CD4-positive, alpha-beta T cell treated with Interleukin-17A for 4 hours (primary cell): ENCODE measurements at regions not wholly inside any gene's neighbourhood (a gene's known extent, or its start where the extent isn't known, plus 50 kb on each side); places are given as distances from the start of the nearest gene placed in this dataset.

ENCODE experiments used
- DNase-seq: peaks from one replicate; pipeline ENCODE4 v3.0.0-alpha.2; 2020; ENCODE audit warnings: mixed read lengths

- DNase-seq, result no peak
Measured at GRCh38 chr1:9179463-9180110, 50.7 kb upstream of the GPR157 start.

- no peak for DNase-seq
Measured at GRCh38 chr1:9180111-9180819, 51.4 kb upstream of the GPR157 start.

GRCh38 chr1:9181176-9181906 is 52.4 kb upstream of the GPR157 start:
- DNase-seq, result peak; percentile 80

- peak; percentile 8 for DNase-seq
Measured at GRCh38 chr1:9181990-9182783, 52.4 kb upstream of the H6PD start.

- no peak for DNase-seq
Measured at GRCh38 chr1:9182784-9183257, 51.8 kb upstream of the H6PD start.

GRCh38 chr1:9183441-9183840 is 51.1 kb upstream of the H6PD start:
- DNase-seq, result no peak

- DNase-seq, result no peak
Measured at GRCh38 chr1:9183898-9184297, 50.7 kb upstream of the H6PD start.

GRCh38 chr1:9184749-9185148 is 49.8 kb upstream of the H6PD start:
- DNase-seq, result no peak
